Lower lobe of right lung (tissue), 2 donors: ENCODE measurements at regions not wholly inside any gene's neighbourhood (a gene's known extent, or its start where the extent isn't known, plus 50 kb on each side); places are given as distances from the start of the nearest gene placed in this dataset.
"Not testable (repeated sequence)": the region's sequence is repeated elsewhere in the genome, so short reads cannot be mapped to it uniquely, and the experiment has no call there.

Source experiments
- ATAC-seq, 2 donors: fragments of 200-7000 bp; cut with Tn5 transposase; one replicate each; pipeline ENCODE4 v1.9.1; 2020 to 2022; ENCODE audit warnings: mild to moderate bottlenecking in 2 of 2, moderate library complexity in 2 of 2
- DNase-seq: peaks from one replicate; pipeline ENCODE4 v3.0.0-alpha.2; 2020
- H3K27ac ChIP-seq: fragments of 200-600 bp; one replicate; pipeline ENCODE4 v1.8.0; 2022
- H3K27me3 ChIP-seq: fragments of 200-600 bp; one replicate; pipeline ENCODE4 v1.8.0; 2022; ENCODE audit warnings: low read depth
- H3K36me3 ChIP-seq: fragments of 200-600 bp; one replicate; pipeline ENCODE4 v1.8.0; 2022; ENCODE audit warnings: mild to moderate bottlenecking
- H3K4me1 ChIP-seq: fragments of 200-600 bp; one replicate; pipeline ENCODE4 v1.8.0; 2022
- H3K4me3 ChIP-seq: fragments of 200-600 bp; one replicate; pipeline ENCODE4 v1.8.0; 2022; ENCODE audit warnings: mild to moderate bottlenecking
- H3K9me3 ChIP-seq: fragments of 200-600 bp; one replicate; pipeline ENCODE4 v1.8.0; 2022
- intact Hi-C: fragments of 100-400 bp; cut with DNase I; formaldehyde crosslinking; loops from one replicate; pipeline ENCODE4 v1.11.0; 2022
- TF ChIP-seq, protein P1 (sequence below): fragments of 200-600 bp; IDR thresholded peaks from one replicate; pipeline ENCODE4 v1.8.0; 2022; ENCODE audit warnings: antibody characterized with exemption, mild to moderate bottlenecking
- donor health status: DM: no; HTN: yes; CAD: no; lungs with severe emphysema.

- Histone ChIP-seq H3K9me3 (no peaks in the 10 kb centered on the region), H3K27ac (no peak overlapping the region), H3K4me1 (no peaks in the 10 kb centered on the region), H3K4me3 (no peak overlapping the region), H3K27me3 (no peaks in the 10 kb centered on the region), H3K36me3 (no peaks in the 10 kb centered on the region)
- ATAC-seq (no peak), DNase-seq (no peak)
- intact Hi-C loops, result no loop called here
- TF ChIP-seq, protein P1, sequence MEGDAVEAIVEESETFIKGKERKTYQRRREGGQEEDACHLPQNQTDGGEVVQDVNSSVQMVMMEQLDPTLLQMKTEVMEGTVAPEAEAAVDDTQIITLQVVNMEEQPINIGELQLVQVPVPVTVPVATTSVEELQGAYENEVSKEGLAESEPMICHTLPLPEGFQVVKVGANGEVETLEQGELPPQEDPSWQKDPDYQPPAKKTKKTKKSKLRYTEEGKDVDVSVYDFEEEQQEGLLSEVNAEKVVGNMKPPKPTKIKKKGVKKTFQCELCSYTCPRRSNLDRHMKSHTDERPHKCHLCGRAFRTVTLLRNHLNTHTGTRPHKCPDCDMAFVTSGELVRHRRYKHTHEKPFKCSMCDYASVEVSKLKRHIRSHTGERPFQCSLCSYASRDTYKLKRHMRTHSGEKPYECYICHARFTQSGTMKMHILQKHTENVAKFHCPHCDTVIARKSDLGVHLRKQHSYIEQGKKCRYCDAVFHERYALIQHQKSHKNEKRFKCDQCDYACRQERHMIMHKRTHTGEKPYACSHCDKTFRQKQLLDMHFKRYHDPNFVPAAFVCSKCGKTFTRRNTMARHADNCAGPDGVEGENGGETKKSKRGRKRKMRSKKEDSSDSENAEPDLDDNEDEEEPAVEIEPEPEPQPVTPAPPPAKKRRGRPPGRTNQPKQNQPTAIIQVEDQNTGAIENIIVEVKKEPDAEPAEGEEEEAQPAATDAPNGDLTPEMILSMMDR, result no peak
Measured at GRCh38 chr11:92605667-92606066, 363.8 kb upstream of the MTNR1B start.

- Histone ChIP-seq H3K4me1 (no peaks in the 10 kb centered on the region), H3K36me3 (no peaks in the 10 kb centered on the region), H3K4me3 (no peak overlapping the region), H3K27ac (no peak overlapping the region), H3K27me3 (no peaks in the 10 kb centered on the region), H3K9me3 (no peaks in the 10 kb centered on the region)
- TF ChIP-seq, protein P1, result no peak
- intact Hi-C loops, result no loop called here
- DNase-seq, result no peak
- no peak for ATAC-seq
Measured at GRCh38 chr11:92607969-92608722, 361.3 kb upstream of the MTNR1B start.

- no peak for ATAC-seq
- intact Hi-C loops, result no loop called here
Measured at GRCh38 chr11:92611157-92611556, 358.3 kb upstream of the MTNR1B start.

DNA sequence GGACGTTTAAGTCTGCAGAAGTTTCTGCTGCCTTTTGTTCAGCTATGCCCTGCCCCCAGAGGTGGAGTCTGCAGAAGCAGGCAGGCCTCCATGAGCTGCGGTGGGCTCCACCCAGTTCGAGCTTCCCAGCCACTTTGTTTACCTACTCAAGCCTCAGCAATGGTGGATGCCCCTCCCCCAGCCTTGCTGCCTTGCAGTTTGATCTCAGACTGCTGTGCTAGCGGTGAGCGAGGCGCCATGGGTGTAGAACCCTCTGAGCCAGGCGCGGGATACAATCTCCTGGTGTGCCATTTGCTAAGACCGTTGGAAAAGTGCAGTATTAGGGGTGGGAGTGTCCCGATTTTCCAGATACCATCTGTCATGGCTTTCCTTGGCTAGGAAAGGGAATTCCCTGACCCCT, 351.4 kb upstream of the MTNR1B start:
- H3K36me3 ChIP-seq, H3K9me3 ChIP-seq, intact Hi-C loops, DNase-seq, H3K4me1 ChIP-seq, H3K27me3 ChIP-seq, ATAC-seq, H3K4me3 ChIP-seq, H3K27ac ChIP-seq: not testable (repeated sequence)

More at GRCh38 chr11:92611157-92611556, 358.3 kb upstream of the MTNR1B start:
- TF ChIP-seq, protein P1, result no peak
- no peak overlapping the region for H3K27ac ChIP-seq
- no peaks in the 10 kb centered on the region for H3K4me1 ChIP-seq
- no peak for DNase-seq
- no peaks in the 10 kb centered on the region for H3K27me3 ChIP-seq
- no peak overlapping the region for H3K4me3 ChIP-seq
- H3K36me3 ChIP-seq, result no peaks in the 10 kb centered on the region
- no peaks in the 10 kb centered on the region for H3K9me3 ChIP-seq

DNA sequence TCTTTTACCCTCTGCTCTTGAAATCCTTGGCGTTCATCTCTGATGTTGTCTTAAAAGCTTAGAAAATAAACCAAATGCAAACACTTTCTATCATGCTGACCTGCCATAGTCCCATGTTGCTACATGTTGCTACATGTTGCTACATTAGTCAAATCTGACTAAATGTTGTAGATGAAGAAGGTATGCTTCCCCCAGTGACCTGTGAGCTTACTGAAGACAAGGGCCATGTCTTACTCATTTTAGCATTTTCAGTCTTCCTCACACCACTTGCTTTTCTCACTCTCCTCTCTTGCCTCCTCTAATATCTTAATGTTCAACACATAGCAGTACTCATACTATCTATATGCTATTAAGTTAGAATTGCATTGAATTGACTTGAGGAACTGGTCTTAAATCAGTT, 346.4 kb upstream of the MTNR1B start:
- Histone ChIP-seq H3K4me1 (no peaks in the 10 kb centered on the region), H3K4me3 (no peak overlapping the region), H3K9me3 (peaks cover 8% of the 10 kb centered on the region), H3K27ac (no peak overlapping the region), H3K27me3 (no peaks in the 10 kb centered on the region), H3K36me3 (no peaks in the 10 kb centered on the region)
- no peak for ATAC-seq
- TF ChIP-seq, protein P1, result no peak
- intact Hi-C loops, result no loop called here
- DNase-seq, result no peak

- peaks cover 3% of the 10 kb centered on the region for H3K9me3 ChIP-seq
- DNase-seq, result no peak
- H3K27ac ChIP-seq, result no peak overlapping the region
- intact Hi-C loops, result no loop called here
- ATAC-seq, result no peak
- TF ChIP-seq, protein P1, result no peak
- H3K36me3 ChIP-seq, result no peaks in the 10 kb centered on the region
- H3K4me1 ChIP-seq, result no peaks in the 10 kb centered on the region
- no peaks in the 10 kb centered on the region for H3K27me3 ChIP-seq
- no peak overlapping the region for H3K4me3 ChIP-seq
Measured at GRCh38 chr11:92625894-92626293, 343.6 kb upstream of the MTNR1B start.
